Duodenal mucosa (tissue), 2 donors: ENCODE measurements at regions not wholly inside any gene's neighbourhood (a gene's known extent, or its start where the extent isn't known, plus 50 kb on each side); places are given as distances from the start of the nearest gene placed in this dataset.
"Not testable (repeated sequence)": the region's sequence is repeated elsewhere in the genome, so short reads cannot be mapped to it uniquely, and the experiment has no call there.

Source experiments
- H3K27ac ChIP-seq: one replicate; pipeline ENCODE4 v1.7.0; 2013; ENCODE audit warnings: low read depth, low read length
- H3K27me3 ChIP-seq, 2 donors: one replicate each; pipeline ENCODE4 v1.7.0; 2013; ENCODE audit warnings: low read length in 2 of 2, control low read depth in 1 of 2; ENCODE audit not compliant: insufficient read depth in 2 of 2, control insufficient read depth in 1 of 2
- H3K36me3 ChIP-seq, 2 donors: one replicate each; pipeline ENCODE4 v1.7.0; 2013; ENCODE audit warnings: low read length in 2 of 2, control low read depth in 1 of 2; ENCODE audit not compliant: insufficient read depth in 2 of 2, control insufficient read depth in 1 of 2
- H3K4me1 ChIP-seq, 2 donors: one replicate each; pipeline ENCODE4 v1.7.0; 2013; ENCODE audit warnings: low read length in 2 of 2, control low read depth in 1 of 2; ENCODE audit not compliant: insufficient read depth in 2 of 2, control insufficient read depth in 1 of 2
- H3K4me3 ChIP-seq, 2 donors: one replicate each; pipeline ENCODE4 v1.7.0; 2013; ENCODE audit warnings: low read length in 2 of 2, low read depth in 1 of 2
- H3K9ac ChIP-seq, 2 donors: one replicate each; pipeline ENCODE4 v1.7.0; 2013; ENCODE audit warnings: low read length in 2 of 2, low read depth in 1 of 2
- H3K9me3 ChIP-seq, 2 donors: one replicate each; pipeline ENCODE4 v1.7.0; 2013; ENCODE audit warnings: low read length in 2 of 2, control low read depth in 1 of 2; ENCODE audit not compliant: control insufficient read depth in 1 of 2

DNA sequence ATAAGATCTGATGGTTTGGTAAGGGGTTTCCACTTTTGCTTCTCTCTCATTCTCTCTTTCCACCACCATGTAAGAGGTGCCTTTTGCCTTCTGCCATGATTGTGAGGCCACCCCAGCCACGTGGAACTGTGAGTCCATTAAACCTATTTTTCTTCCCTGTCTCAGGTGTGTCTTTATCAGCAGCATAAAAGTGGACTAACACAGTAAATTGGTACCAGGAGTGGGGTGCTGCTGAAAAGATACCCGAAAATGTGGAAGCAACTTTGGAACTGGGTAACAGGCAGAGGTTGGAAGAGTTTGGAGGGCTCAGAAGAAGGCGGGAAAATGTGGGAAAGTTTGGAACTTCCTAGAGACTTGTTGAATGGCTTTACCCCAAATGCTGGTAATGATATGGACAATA lies 226.4 kb upstream of the MSX2 start:
- H3K36me3 ChIP-seq, H3K9me3 ChIP-seq, H3K27ac ChIP-seq, H3K4me1 ChIP-seq, H3K9ac ChIP-seq, H3K4me3 ChIP-seq, H3K27me3 ChIP-seq: not testable (repeated sequence)

DNA sequence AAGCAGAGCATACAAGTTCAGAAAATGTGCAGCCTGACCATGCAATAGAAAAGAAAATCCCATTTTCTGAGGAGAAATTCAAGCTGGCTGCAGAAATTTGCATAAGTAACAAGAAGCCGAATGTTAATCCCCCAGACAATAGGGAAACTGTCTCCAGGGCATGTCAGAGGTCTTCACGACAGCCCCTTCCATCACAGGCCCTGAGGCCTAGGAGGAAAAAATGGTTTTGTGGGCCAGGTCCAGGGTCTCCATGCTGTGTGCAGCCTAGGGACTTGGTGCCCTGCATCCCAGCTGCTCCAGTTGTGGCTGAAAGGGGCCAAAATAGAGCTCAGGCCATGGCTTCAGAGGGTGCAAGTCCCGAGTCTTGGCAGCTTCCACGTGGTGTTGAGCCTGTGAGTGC lies 225.8 kb upstream of the MSX2 start:
- H3K27me3 ChIP-seq, H3K36me3 ChIP-seq, H3K27ac ChIP-seq, H3K9me3 ChIP-seq, H3K9ac ChIP-seq, H3K4me3 ChIP-seq, H3K4me1 ChIP-seq: not testable (repeated sequence)

DNA sequence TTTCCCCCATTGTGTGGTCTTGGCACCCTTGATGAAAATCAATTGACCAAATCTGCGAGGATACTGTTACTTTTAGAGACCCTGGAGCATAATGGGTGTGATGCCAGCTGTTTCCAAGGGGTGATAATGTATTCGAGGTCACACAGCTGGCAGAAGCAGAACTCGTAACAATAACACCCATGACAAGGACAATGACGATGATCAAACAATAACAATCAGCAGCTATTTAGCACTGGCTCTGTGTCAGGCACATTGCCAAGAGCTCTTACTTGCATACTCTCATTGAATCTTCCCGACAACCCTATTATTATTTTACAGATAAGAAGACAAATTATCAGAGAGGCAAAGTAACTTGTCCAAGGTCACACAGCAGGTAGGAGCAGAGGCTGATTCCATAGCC lies 223.7 kb upstream of the MSX2 start:
- no peak overlapping the region for H3K4me3 ChIP-seq
- peaks cover 6 to 19% of the 10 kb centered on the region in 2 donors for H3K4me1 ChIP-seq
- H3K36me3 ChIP-seq, result no peaks in the 10 kb centered on the region
- H3K9me3 ChIP-seq, result peaks cover 0 to 5% of the 10 kb centered on the region in 2 donors
- H3K27ac ChIP-seq, result no peak overlapping the region
- H3K9ac ChIP-seq, result no peak overlapping the region
- H3K27me3 ChIP-seq, result no peaks in the 10 kb centered on the region

- H3K4me3 ChIP-seq, result no peak overlapping the region
- no peaks in the 10 kb centered on the region for H3K36me3 ChIP-seq
- no peak overlapping the region for H3K9ac ChIP-seq
- H3K27me3 ChIP-seq, result no peaks in the 10 kb centered on the region
- H3K4me1 ChIP-seq, result peaks cover 6 to 19% of the 10 kb centered on the region in 2 donors
- peaks cover 0 to 5% of the 10 kb centered on the region in 2 donors for H3K9me3 ChIP-seq
- no peak overlapping the region for H3K27ac ChIP-seq
These were observed 222.8 kb upstream of the MSX2 start for GRCh38 chr5:174501461-174502069.

- Histone ChIP-seq H3K4me1 (peaks cover 10 to 23% of the 10 kb centered on the region in 2 donors), H3K9me3 (peaks cover 0 to 3% of the 10 kb centered on the region in 2 donors), H3K27ac (no peak overlapping the region), H3K9ac (no peak overlapping the region), H3K36me3 (no peaks in the 10 kb centered on the region), H3K27me3 (no peaks in the 10 kb centered on the region), H3K4me3 (peak overlapping the region in 1 of 2 donors; percentile 39)
These were observed 221.3 kb upstream of the MSX2 start for GRCh38 chr5:174503086-174503460.

DNA sequence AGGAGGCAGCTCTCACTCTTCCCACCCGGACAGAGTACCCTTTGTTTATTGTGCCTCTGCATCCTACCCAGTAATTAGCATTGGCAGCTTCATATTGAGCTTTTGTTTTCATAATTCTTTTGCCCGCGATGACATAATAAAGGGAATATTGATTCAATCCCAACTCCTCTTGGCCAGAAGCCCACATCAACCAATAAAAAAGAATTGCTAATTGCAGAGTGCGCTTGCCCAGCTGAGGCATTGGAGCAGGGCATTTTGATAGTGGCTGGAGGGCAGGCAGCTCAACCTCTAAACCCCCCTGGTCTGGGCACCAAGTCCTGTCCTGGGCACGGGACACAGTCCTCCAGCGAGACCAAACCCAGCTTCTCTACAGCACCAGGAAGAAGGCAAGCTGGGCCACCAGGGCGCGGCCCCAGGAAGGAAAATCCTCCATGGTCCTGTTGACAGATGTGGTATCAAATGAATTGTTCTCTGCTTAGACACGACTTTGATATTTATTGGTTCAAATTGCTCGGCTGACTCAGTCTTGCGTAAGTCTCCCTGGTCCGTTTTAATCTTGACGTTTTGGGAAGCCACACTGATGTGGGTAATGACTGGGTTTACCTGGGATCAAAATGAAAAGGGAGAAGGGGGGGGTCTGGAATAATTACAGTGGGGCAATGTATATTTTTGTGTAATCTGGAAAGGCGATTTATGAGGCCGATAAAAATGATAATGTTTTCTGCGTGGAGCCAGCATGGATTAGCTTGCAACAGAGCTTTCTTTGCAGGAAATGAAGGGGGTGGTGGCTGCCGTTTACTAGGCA lies 220.7 kb upstream of the MSX2 start:
- peak overlapping the region; percentile 54 for H3K27ac ChIP-seq

DNA sequence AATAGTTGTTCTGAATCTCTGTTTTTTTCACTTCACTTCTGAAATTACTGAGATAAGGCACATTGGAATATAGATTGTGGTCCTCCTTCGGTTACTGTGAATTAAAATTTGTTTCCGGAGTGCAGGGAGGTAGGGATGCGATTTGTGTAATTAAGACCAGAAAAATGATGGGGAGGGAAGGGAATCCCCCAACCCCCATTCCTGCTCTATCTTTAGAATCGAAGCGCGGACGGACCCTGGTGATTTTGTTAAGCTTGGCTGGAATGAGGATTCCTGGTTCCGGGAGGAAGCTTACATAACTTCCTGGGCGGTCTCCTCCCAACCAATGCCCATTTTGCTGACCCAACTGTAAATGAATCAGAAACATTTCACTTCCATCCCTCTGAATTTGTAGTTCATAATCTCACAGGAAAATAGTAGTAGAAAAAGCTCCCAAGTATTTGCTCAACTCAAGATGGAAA lies 220.1 kb upstream of the MSX2 start:
- H3K27me3 ChIP-seq, result no peaks in the 10 kb centered on the region
- H3K27ac ChIP-seq, result no peak overlapping the region
- peak overlapping the region in 1 of 2 donors; percentile 55 for H3K4me3 ChIP-seq
- peaks cover 10 to 23% of the 10 kb centered on the region in 2 donors for H3K4me1 ChIP-seq
- H3K9ac ChIP-seq, result peak overlapping the region in 1 of 2 donors; percentile 12
- H3K36me3 ChIP-seq, result no peaks in the 10 kb centered on the region
- H3K9me3 ChIP-seq, result no peaks in the 10 kb centered on the region

More for the DNA sequence above, 220.7 kb upstream of the MSX2 start:
- Histone ChIP-seq H3K9ac (no peak overlapping the region), H3K4me1 (peaks cover 10 to 23% of the 10 kb centered on the region in 2 donors), H3K9me3 (no peaks in the 10 kb centered on the region), H3K4me3 (peak overlapping the region in 1 of 2 donors; percentile 55), H3K36me3 (no peaks in the 10 kb centered on the region), H3K27me3 (no peaks in the 10 kb centered on the region)

DNA sequence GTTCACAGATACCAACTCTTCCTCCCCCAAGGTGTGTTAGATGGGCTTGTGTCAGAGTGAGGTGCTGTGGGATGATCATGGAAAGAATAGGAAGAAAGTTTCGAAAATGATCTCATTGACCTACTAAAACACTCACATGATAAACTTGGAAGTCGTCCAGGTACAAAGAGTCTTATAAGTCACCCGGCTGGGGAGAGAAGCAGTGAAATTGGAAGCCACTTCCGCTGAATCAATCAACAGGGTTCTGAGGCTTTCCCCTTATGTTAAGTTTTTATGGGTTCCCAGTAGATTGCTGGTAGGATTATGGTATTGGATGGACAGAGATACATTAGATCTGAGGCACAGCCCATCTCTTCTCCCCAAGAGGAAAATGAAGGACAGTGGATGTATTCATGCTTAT lies 218.8 kb upstream of the MSX2 start:
- Histone ChIP-seq H3K4me3 (no peak overlapping the region), H3K9ac (no peak overlapping the region), H3K4me1 (peaks cover 10 to 23% of the 10 kb centered on the region in 2 donors), H3K27ac (no peak overlapping the region), H3K36me3 (no peaks in the 10 kb centered on the region), H3K27me3 (no peaks in the 10 kb centered on the region), H3K9me3 (no peaks in the 10 kb centered on the region)

- H3K27me3 ChIP-seq, H3K9ac ChIP-seq, H3K9me3 ChIP-seq, H3K27ac ChIP-seq, H3K36me3 ChIP-seq, H3K4me3 ChIP-seq: not testable (repeated sequence)
- peaks cover 10 to 20% of the 10 kb centered on the region in 2 donors for H3K4me1 ChIP-seq
These were observed 213.5 kb upstream of the MSX2 start for GRCh38 chr5:174510782-174511453.

DNA sequence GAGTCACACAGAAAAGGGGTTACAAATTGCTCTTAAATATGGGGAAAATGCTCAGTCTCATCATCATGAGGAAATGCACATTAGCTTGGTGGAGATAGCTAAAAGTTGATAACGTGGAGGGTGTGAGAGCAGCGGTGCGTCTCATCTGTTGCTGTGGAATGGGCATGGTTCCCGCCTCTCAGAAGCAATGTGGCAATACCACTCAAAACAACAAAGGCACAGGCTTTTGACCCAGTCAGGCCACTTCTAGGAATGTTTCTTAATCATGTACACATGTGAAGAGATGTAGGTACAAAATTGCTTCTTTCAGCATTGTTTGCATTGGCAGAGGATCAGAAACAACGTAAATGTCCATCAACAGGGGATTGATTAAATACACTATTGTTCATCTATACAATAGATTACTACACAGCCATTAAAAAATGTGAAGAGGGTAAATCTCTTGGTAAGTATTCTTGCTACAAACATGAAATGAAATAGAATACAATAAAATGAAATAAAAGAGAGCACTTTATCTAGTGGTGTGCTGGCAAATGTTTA lies 212.6 kb upstream of the MSX2 start:
- H3K9me3 ChIP-seq, result no peaks in the 10 kb centered on the region
- H3K36me3 ChIP-seq, result no peaks in the 10 kb centered on the region
- no peak overlapping the region for H3K27ac ChIP-seq
- no peak overlapping the region for H3K9ac ChIP-seq
- H3K27me3 ChIP-seq, result no peaks in the 10 kb centered on the region
- peaks cover 10 to 20% of the 10 kb centered on the region in 2 donors for H3K4me1 ChIP-seq
- no peak overlapping the region for H3K4me3 ChIP-seq
